ENCODE measurements at regions not wholly inside any gene's neighbourhood (a gene's known extent, or its start where the extent isn't known, plus 50 kb on each side); places are given as distances from the start of the nearest gene placed in this dataset.

DNA sequence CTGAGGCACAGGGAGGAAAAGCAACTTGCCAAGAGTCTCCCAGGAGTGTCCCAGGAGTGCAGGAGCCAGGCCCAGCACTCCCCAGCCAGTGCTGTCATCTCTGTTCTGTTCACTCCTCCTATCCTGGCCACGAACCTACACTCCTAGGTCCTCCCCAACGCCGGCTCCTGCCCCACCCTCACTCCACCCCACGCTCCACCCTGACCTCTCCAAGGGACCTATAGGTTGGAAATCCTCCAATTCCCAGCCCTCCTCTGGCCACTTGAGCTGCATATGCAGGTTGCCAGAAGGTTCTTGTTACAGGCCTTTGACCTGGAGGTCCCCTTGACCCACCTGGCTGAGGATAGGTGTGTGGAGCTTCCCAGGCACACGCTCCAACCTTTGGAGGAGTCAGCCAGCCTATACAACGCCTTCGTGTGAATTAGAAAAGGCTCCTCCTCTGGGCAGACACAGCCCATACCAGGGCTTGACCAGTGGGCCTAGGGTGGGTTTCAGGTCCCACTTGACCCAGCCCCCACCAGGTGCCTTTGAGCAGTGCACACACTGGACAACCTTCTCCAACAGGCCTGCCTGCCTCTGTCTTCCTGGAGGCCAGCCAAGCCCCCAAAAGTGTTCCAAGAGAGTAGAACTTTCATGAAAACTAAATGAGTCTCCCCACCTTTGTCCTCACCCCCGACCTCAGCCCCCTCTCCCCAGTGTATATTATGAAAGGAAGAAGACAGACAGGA lies 167.2 kb upstream of the TLE3 start (continued):
- TF ChIP-seq MAX (IDR thresholded peaks at IDR 0.05; ENCODE audit: low read depth, low read length) (no peak), IKZF1 (conservative IDR thresholded peaks at IDR 0.05) (no peak), POLR2AphosphoS2 (IDR thresholded peaks at IDR 0.05; ENCODE audit: low read depth, low read length) (no peak), HDAC2 (IDR thresholded peaks at IDR 0.05) (no peak), HDGF (IDR thresholded peaks at IDR 0.05) (no peak), SMAD1 (IDR thresholded peaks at IDR 0.05; ENCODE audit: low read depth, partially characterized antibody) (no peak), EZH2 (IDR thresholded peaks at IDR 0.05; ENCODE audit: borderline replicate concordance, control insufficient read depth, low read depth, low read length) (no peak), E4F1 (IDR thresholded peaks at IDR 0.05; ENCODE audit: borderline replicate concordance, partially characterized antibody) (no peak)

- Histone ChIP-seq H3K36me3 (ENCODE audit: control insufficient read depth in 2 of 2, insufficient read depth in 2 of 2, low read length in 1 of 2) (no peaks in the 10 kb centered on the region), H3K27ac (ENCODE audit: control insufficient read depth, insufficient read depth) (no peak overlapping the region), H3K4me1 (ENCODE audit: control insufficient read depth, insufficient read depth, low read length) (peaks cover 54% of the 10 kb centered on the region), H4K20me1 (ENCODE audit: control insufficient read depth, insufficient read depth) (no peaks in the 10 kb centered on the region), H3K9me3 (replicated peaks; ENCODE audit: control insufficient read depth, insufficient read depth, low read length) (no peaks in the 10 kb centered on the region), H3K27me3 (replicated peaks in 1 of 2; ENCODE audit: control insufficient read depth in 2 of 2, insufficient read depth in 2 of 2, low read length in 1 of 2) (no peaks in the 10 kb centered on the region; a peak in 2 of 4 replicates), H3K4me2 (ENCODE audit: control insufficient read depth, insufficient read depth) (peak overlapping the region; percentile 38; the same call in 1 of the 2 replicates), H2AFZ (ENCODE audit: control insufficient read depth, low read depth, low read length) (no peak overlapping the region), H3K9ac (ENCODE audit: control insufficient read depth, insufficient read depth, low read length) (no peak overlapping the region), H3K79me2 (ENCODE audit: control insufficient read depth, insufficient read depth, low read length) (no peaks in the 10 kb centered on the region), H3K4me3 (no peak overlapping the region)
- in situ Hi-C loops (cut with MboI): no loop called here
- peak; percentile 61 for ATAC-seq
- ChIA-PET RAD21 (ENCODE audit: unreplicated experiment) (no interaction called here), SMC1A (ENCODE audit: uncharacterized antibody, unreplicated experiment) (interaction anchor here (0.8 to 1.6 kb wide), 4 partner anchors 12 to 137 kb away, joined by 3 to 4 read pairs (median 4); no protein-coding TSS in a partner anchor), POLR2A (interaction anchor here (0.6 to 0.7 kb wide), 3 partner anchors 24 to 692 kb away, joined by 3 to 5 read pairs (median 3); no protein-coding TSS in a partner anchor), CTCF (interaction anchor here (0.5 to 1.2 kb wide), 3 partner anchors 56 to 224 kb away, joined by 3 to 4 read pairs (median 4); no protein-coding TSS in a partner anchor)
- FAIRE-seq: no peak
- DNase-seq (ENCODE audit: low read depth, low spot score): no peak
- WGBS (ENCODE audit: insufficient coverage, insufficient replicate concordance, low lambda C conversion rate, missing lambda C conversion rate): 45% methylated on average over 10 of the region's 15 CpGs
- no TSS peak for BruUV-seq (replicated peaks)
- intact Hi-C loops (cut with micrococcal nuclease; ENCODE audit: unreplicated experiment): no loop called here
- TF ChIP-seq RB1 (IDR thresholded peaks at IDR 0.05; ENCODE audit: borderline replicate concordance) (no peak), MTA2 (IDR thresholded peaks at IDR 0.05; ENCODE audit: low read depth) (peak; percentile 81; the same call in 1 of the 2 replicates), ETV6 (conservative IDR thresholded peaks at IDR 0.05 in 1 of 2, IDR thresholded peaks at IDR 0.05 in 1 of 2; ENCODE audit: borderline replicate concordance in 1 of 2, low read depth in 1 of 2) (no peak), NFYA (IDR thresholded peaks at IDR 0.05; ENCODE audit: borderline replicate concordance, low read depth, low read length) (no peak), MEF2B (IDR thresholded peaks at IDR 0.05; ENCODE audit: partially characterized antibody, poor library complexity, severe bottlenecking) (peak; percentile 61), SMAD5 (IDR thresholded peaks at IDR 0.05; ENCODE audit: low read depth) (no peak), RAD21 (IDR thresholded peaks at IDR 0.05; ENCODE audit: insufficient read depth, low read depth, low read length) (no peak), IKZF2 (IDR thresholded peaks at IDR 0.05) (peak; percentile 51 to 65; a peak in 2 of 4 replicates), YY1 (IDR thresholded peaks at IDR 0.05; ENCODE audit: low read depth, low read length) (no peak), PML (IDR thresholded peaks at IDR 0.05; ENCODE audit: low read length) (no peak)
- TF ChIP-seq, protein P1, sequence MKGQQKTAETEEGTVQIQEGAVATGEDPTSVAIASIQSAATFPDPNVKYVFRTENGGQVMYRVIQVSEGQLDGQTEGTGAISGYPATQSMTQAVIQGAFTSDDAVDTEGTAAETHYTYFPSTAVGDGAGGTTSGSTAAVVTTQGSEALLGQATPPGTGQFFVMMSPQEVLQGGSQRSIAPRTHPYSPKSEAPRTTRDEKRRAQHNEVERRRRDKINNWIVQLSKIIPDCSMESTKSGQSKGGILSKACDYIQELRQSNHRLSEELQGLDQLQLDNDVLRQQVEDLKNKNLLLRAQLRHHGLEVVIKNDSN (IDR thresholded peaks at IDR 0.05; ENCODE audit: borderline replicate concordance, extremely low read length, insufficient read depth, low read depth, low read length): no peak
These were observed 166.4 kb upstream of the TLE3 start for GRCh38 chr15:70264014-70264582.
